B cell (primary cell): ENCODE measurements at regions not wholly inside any gene's neighbourhood (a gene's known extent, or its start where the extent isn't known, plus 50 kb on each side); places are given as distances from the start of the nearest gene placed in this dataset.
"Not testable (repeated sequence)": the region's sequence is repeated elsewhere in the genome, so short reads cannot be mapped to it uniquely, and the experiment has no call there.

Experiments
- ATAC-seq: fragments of 200-7000 bp; cut with Tn5 transposase; one replicate; pipeline ENCODE4 v1.10.0; 2021; ENCODE audit warnings: low read depth, mild to moderate bottlenecking, moderate number of reproducible peaks, moderate library complexity
- CTCF ChIA-PET: fragments of 350-600 bp; sonication (Branson Sonifier 250); formaldehyde crosslinking; loops from one replicate; lab custom pipeline; 2021; ENCODE audit warnings: antibody characterized with exemption, inconsistent platforms; lab: Charles Lee
- POLR2A ChIA-PET: fragments of 350-600 bp; sonication (Branson Sonifier 250); formaldehyde crosslinking; loops from one replicate; lab custom pipeline; 2021; ENCODE audit warnings: antibody characterized with exemption; lab: Charles Lee
- DNase-seq: peaks from one replicate; pipeline ENCODE4 v3.0.0; 2013
- H2AFZ ChIP-seq: 2 replicates; pipeline ENCODE4 v1.6.1; 2012; ENCODE audit warnings: mild to moderate bottlenecking, low read depth, low read length; ENCODE audit not compliant: insufficient read depth, poor library complexity, severe bottlenecking
- H3K27ac ChIP-seq, 2 donors: 1 replicate in 1 of 2; 2 replicates in 1 of 2; pipeline ENCODE4 v1.5.1; 2012 to 2013; ENCODE audit warnings: low read length in 2 of 2, mild to moderate bottlenecking in 2 of 2, moderate library complexity in 1 of 2
- H3K27me3 ChIP-seq, 4 experiments: fragments of 200-600 bp in 1 of 4; sonication (generic) in 1 of 4; replicated peaks in 1 of 4; 1 replicate in 2 of 4; 2 replicates in 2 of 4; pipeline versions ENCODE4 v1.6.1 to v1.7.0; 2013 to 2016; ENCODE audit warnings: low read length in 3 of 4, mild to moderate bottlenecking in 2 of 4, mixed read lengths in 1 of 4, moderate library complexity in 1 of 4; ENCODE audit not compliant: insufficient read depth in 4 of 4, control insufficient read depth in 3 of 4; ENCODE audit errors: control extremely low read depth in 1 of 4
- H3K36me3 ChIP-seq, 2 experiments: replicated peaks in 1 of 2; 1 replicate in 1 of 2; 2 replicates in 1 of 2; pipeline versions ENCODE4 v1.6.1 to v1.7.1; 2013; ENCODE audit warnings: low read length in 1 of 2; ENCODE audit not compliant: insufficient read depth in 2 of 2, control insufficient read depth in 1 of 2; ENCODE audit errors: control extremely low read depth in 1 of 2, extremely low read depth in 1 of 2
- H3K4me1 ChIP-seq, 2 donors: fragments of 200-600 bp in 1 of 2; sonication (generic) in 1 of 2; 1 replicate in 1 of 2; 2 replicates in 1 of 2; pipeline versions ENCODE4 v1.5.1 to v1.6.1; 2013 to 2017; ENCODE audit warnings: low read length in 2 of 2; ENCODE audit not compliant: control insufficient read depth in 2 of 2, insufficient read depth in 2 of 2
- H3K4me2 ChIP-seq: replicated peaks from 2 replicates; pipeline ENCODE3; 2012; ENCODE audit warnings: mild to moderate bottlenecking, low read depth, low read length; ENCODE audit not compliant: poor library complexity, severe bottlenecking
- H3K4me3 ChIP-seq, 5 experiments: fragments of 200-600 bp in 1 of 5; sonication (generic) in 1 of 5; 1 replicate in 3 of 5; 2 replicates in 2 of 5; pipeline versions ENCODE4 v1.5.1 to v1.7.0; 2011 to 2016; ENCODE audit warnings: low read length in 4 of 5, mild to moderate bottlenecking in 4 of 5, low read depth in 2 of 5, control low read depth in 1 of 5, moderate library complexity in 1 of 5; ENCODE audit not compliant: insufficient read depth in 1 of 5; ENCODE audit errors: control extremely low read depth in 1 of 5, extremely low read depth in 1 of 5
- H3K79me2 ChIP-seq: fragments of 200-600 bp; sonication (generic); one replicate; pipeline ENCODE4 v1.6.0; 2016; ENCODE audit warnings: low read length; ENCODE audit not compliant: control insufficient read depth, insufficient read depth
- H3K9ac ChIP-seq: fragments of 200-600 bp; sonication (generic); 2 replicates; pipeline ENCODE4 v1.6.1; 2017; ENCODE audit warnings: mild to moderate bottlenecking, low read length, moderate library complexity
- H3K9me3 ChIP-seq, 3 donors: one replicate each; pipeline versions ENCODE4 v1.6.1 to v1.7.1; 2013; ENCODE audit warnings: low read length in 2 of 3; ENCODE audit not compliant: control insufficient read depth in 2 of 3, insufficient read depth in 1 of 3; ENCODE audit errors: control extremely low read depth in 1 of 3
- H4K20me1 ChIP-seq: 2 replicates; pipeline ENCODE4 v1.6.0; 2012; ENCODE audit warnings: mild to moderate bottlenecking, low read length; ENCODE audit not compliant: insufficient read depth, control insufficient read depth, poor library complexity, severe bottlenecking
- H3K27ac Mint-ChIP-seq: one replicate; pipeline ENCODE4 v1.8.0; 2021; ENCODE audit warnings: mixed read lengths
- H3K27me3 Mint-ChIP-seq: one replicate; pipeline ENCODE4 v1.8.0; 2021; ENCODE audit warnings: mixed read lengths
- H3K4me1 Mint-ChIP-seq: one replicate; pipeline ENCODE4 v1.8.0; 2021; ENCODE audit warnings: mixed read lengths
- H3K4me3 Mint-ChIP-seq: one replicate; pipeline ENCODE4 v1.8.0; 2021; ENCODE audit warnings: mixed read lengths
- H3K9me3 Mint-ChIP-seq: one replicate; pipeline ENCODE4 v1.8.0; 2022; ENCODE audit warnings: mixed read lengths; ENCODE audit not compliant: insufficient read depth
- EZH2 ChIP-seq: IDR thresholded peaks from 2 replicates; pipeline ENCODE4 v1.6.1; 2012; ENCODE audit warnings: borderline replicate concordance, low read depth, mild to moderate bottlenecking, moderate library complexity, low read length; ENCODE audit not compliant: insufficient read depth, poor library complexity, severe bottlenecking
- WGBS: methylation state at CpG from one replicate; pipeline ENCODE4 v1.1.5; 2013; ENCODE audit warnings: missing lambda C conversion rate; ENCODE audit not compliant: insufficient coverage; 5-methylcytosine and 5-hydroxymethylcytosine counted together
- intact Hi-C: fragments of 100-400 bp; cut with micrococcal nuclease; formaldehyde crosslinking; loops from one replicate; pipeline ENCODE4 v1.10.0; 2022
- TF ChIP-seq, protein P1 (sequence below): fragments of 200-600 bp; IDR thresholded peaks from one replicate; pipeline ENCODE4 v1.8.0; 2022; ENCODE audit warnings: antibody characterized with exemption, mild to moderate bottlenecking

DNA sequence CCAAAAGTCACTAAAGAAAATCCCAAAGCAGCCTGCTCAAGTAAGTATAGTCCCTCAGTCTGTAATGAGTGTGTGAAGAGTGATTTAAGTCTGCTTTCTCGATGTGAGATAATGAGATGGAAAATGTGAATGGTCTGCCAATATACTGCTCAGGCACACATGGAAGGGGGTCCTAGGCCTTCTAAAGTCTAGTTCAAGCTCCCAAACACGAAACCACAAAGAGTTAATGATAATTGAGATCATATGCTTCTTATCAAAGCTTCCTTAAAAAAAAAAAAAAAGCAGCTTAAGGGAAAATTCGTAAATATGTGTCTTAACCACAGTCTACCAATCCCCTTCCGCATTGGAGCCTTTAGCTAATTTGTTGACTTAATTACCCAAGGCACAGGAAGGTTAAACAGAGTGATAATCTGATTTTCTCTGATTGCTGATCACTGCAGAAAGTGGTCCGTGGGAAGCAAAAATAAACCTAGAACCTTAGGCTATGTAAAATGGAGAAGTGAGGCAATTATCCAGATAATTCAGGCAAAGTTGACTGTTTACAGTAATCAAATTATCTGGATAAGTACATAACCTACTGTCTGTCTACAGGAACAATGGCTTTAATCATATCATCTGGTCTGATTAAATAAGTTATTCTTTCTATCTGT lies 172.9 kb downstream of the MBL2 start:
- no peaks in the 10 kb centered on the region for H4K20me1 ChIP-seq
- no peak overlapping the region for H3K4me2 ChIP-seq
- H3K9me3 Mint-ChIP-seq: no peaks in the 10 kb centered on the region
- ATAC-seq: no peak
- TF ChIP-seq, protein P1, sequence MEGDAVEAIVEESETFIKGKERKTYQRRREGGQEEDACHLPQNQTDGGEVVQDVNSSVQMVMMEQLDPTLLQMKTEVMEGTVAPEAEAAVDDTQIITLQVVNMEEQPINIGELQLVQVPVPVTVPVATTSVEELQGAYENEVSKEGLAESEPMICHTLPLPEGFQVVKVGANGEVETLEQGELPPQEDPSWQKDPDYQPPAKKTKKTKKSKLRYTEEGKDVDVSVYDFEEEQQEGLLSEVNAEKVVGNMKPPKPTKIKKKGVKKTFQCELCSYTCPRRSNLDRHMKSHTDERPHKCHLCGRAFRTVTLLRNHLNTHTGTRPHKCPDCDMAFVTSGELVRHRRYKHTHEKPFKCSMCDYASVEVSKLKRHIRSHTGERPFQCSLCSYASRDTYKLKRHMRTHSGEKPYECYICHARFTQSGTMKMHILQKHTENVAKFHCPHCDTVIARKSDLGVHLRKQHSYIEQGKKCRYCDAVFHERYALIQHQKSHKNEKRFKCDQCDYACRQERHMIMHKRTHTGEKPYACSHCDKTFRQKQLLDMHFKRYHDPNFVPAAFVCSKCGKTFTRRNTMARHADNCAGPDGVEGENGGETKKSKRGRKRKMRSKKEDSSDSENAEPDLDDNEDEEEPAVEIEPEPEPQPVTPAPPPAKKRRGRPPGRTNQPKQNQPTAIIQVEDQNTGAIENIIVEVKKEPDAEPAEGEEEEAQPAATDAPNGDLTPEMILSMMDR: no peak
- no peak for TF ChIP-seq EZH2
- ChIA-PET CTCF (no interaction called here), POLR2A (no interaction called here)
- intact Hi-C loops: no loop called here
- H3K27ac Mint-ChIP-seq: no peak overlapping the region
- H2AFZ ChIP-seq: no peak overlapping the region
- no peaks in the 10 kb centered on the region for H3K27me3 Mint-ChIP-seq
- H3K9me3 ChIP-seq: no peaks in the 10 kb centered on the region
- no peak overlapping the region for H3K4me3 Mint-ChIP-seq
- H3K4me1 ChIP-seq: no peaks in the 10 kb centered on the region
- no peak overlapping the region for H3K4me3 ChIP-seq
- H3K36me3 ChIP-seq: no peaks in the 10 kb centered on the region
- 100% methylated on average over 1 of the region's 5 CpGs for WGBS
- no peak overlapping the region for H3K27ac ChIP-seq
- H3K27me3 ChIP-seq: no peaks in the 10 kb centered on the region
- H3K9ac ChIP-seq: no peak overlapping the region
- no peaks in the 10 kb centered on the region for H3K4me1 Mint-ChIP-seq
- DNase-seq: no peak
- H3K79me2 ChIP-seq: no peaks in the 10 kb centered on the region

DNA sequence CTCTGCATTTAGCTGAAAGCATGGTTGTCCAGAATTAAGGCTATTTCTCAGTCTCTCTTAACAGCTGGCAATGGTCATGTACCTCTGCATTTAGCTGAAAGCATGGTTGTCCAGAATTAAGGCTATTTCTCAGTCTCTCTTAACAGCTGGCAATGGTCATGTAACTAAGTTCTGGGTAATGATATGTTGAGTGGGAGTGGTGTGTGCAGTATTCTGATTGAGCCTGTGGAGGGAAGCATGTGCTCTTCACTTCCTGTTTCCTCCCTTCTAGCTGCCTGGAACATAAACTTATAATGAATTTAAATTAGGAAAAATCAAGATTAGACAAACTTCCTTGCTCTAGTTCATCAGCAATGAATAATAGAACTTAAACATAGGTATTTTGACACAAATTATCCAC lies 168.5 kb downstream of the MBL2 start:
- CTCF ChIA-PET, H3K27ac Mint-ChIP-seq, H3K4me1 Mint-ChIP-seq, POLR2A ChIA-PET, ATAC-seq, H3K27me3 Mint-ChIP-seq, H4K20me1 ChIP-seq, H3K4me3 ChIP-seq, H3K27me3 ChIP-seq, DNase-seq, H3K4me3 Mint-ChIP-seq, H2AFZ ChIP-seq, H3K79me2 ChIP-seq, H3K9me3 ChIP-seq, H3K36me3 ChIP-seq, H3K4me2 ChIP-seq, H3K9ac ChIP-seq, H3K27ac ChIP-seq, H3K4me1 ChIP-seq, intact Hi-C loops, H3K9me3 Mint-ChIP-seq: not testable (repeated sequence)
